HCT116 (cell line): ENCODE measurements at regions not wholly inside any gene's neighbourhood (a gene's known extent, or its start where the extent isn't known, plus 50 kb on each side); places are given as distances from the start of the nearest gene placed in this dataset.

Experiments
- ATAC-seq: fragments of 200-7000 bp; cut with Tn5 transposase; 2 replicates; pipeline ENCODE4 v1.9.1; 2020; ENCODE audit warnings: mild to moderate bottlenecking, moderate library complexity
- BruUV-seq: library from RNA; stranded (reverse); fragments of 400-500 nt; replicated peaks from 2 replicates; lab custom pipeline; 2021; lab: Mats Ljungman, UMichigan
- CTCF ChIA-PET: fragments of 300-600 bp; sonication (Branson Sonifier 250); formaldehyde crosslinking; loops from one replicate; lab custom pipeline; 2021; ENCODE audit warnings: antibody characterized with exemption; lab: Charles Lee
- POLR2A ChIA-PET: fragments of 300-600, 350-600 bp; sonication (Branson Sonifier 250); formaldehyde crosslinking; loops from one replicate; lab custom pipeline; 2021; ENCODE audit warnings: antibody characterized with exemption; lab: Charles Lee
- RAD21 ChIA-PET, 2 experiments: fragments of 300-600 bp; sonication (Branson Sonifier 250); formaldehyde crosslinking; loops; one replicate each; lab custom pipeline; 2023; ENCODE audit warnings: low total read pairs in 2 of 2; ENCODE audit not compliant: uncharacterized antibody in 2 of 2, unreplicated experiment in 2 of 2, low non-redundant PET in 1 of 2; lab: Charles Lee
- DNase-seq: peaks from one replicate; pipeline ENCODE4 v3.0.0-alpha.2; 2010; ENCODE audit warnings: low read depth, low spot score
- H2AFZ ChIP-seq: fragments of 200-600 bp; shearing (Covaris generic), sonication (generic); 2 replicates; pipeline ENCODE4 v1.6.1; 2017; ENCODE audit warnings: low read depth, mixed run types, mixed read lengths, antibody characterized with exemption, low read length; ENCODE audit not compliant: poor library complexity, severe bottlenecking
- H3K27ac ChIP-seq: 2 replicates; pipeline ENCODE4 v1.5.1; 2012; ENCODE audit warnings: low read depth, low read length
- H3K27me3 ChIP-seq: fragments of 200-600 bp; sonication (generic); 2 replicates; pipeline ENCODE4 v1.6.1; 2016; ENCODE audit warnings: mixed run types, low read length, mixed read lengths; ENCODE audit not compliant: insufficient read depth
- H3K36me3 ChIP-seq, 2 experiments: fragments of 200-500 bp in 1 of 2; fragments of 200-600 bp in 1 of 2; sonication (Bioruptor generic) in 1 of 2; sonication (generic) in 1 of 2; 2 replicates each; pipeline versions ENCODE4 v1.5.1 to v1.6.1; 2014 to 2016; ENCODE audit warnings: low read length in 2 of 2, inconsistent platforms in 1 of 2, mixed read lengths in 1 of 2, mixed run types in 1 of 2; ENCODE audit not compliant: insufficient read depth in 2 of 2, control insufficient read depth in 1 of 2
- H3K4me1 ChIP-seq, 2 experiments: fragments of 200-600 bp in 1 of 2; sonication (generic) in 1 of 2; 2 replicates each; pipeline versions ENCODE4 v1.5.1 to v1.6.1; 2012 to 2017; ENCODE audit warnings: low read length in 2 of 2, inconsistent platforms in 1 of 2, mild to moderate bottlenecking in 1 of 2, mixed read lengths in 1 of 2, mixed run types in 1 of 2, moderate library complexity in 1 of 2; ENCODE audit not compliant: insufficient read depth in 2 of 2, control insufficient read depth in 1 of 2
- H3K4me2 ChIP-seq: fragments of 200-600 bp; sonication (generic); 2 replicates; pipeline ENCODE4 v1.6.1; 2017; ENCODE audit warnings: mixed run types, low read length, mixed read lengths
- H3K4me3 ChIP-seq, 2 experiments: fragments of 200-600 bp in 1 of 2; sonication (generic) in 1 of 2; replicated peaks in 1 of 2; 2 replicates each; pipeline ENCODE4 v1.5.1; 2011 to 2016; ENCODE audit warnings: low read length in 2 of 2, control low read depth in 1 of 2, low read depth in 1 of 2, mild to moderate bottlenecking in 1 of 2, mixed read lengths in 1 of 2, mixed run types in 1 of 2
- H3K79me2 ChIP-seq: fragments of 200-600 bp; sonication (generic); 2 replicates; pipeline ENCODE4 v1.6.1; 2017; ENCODE audit warnings: mild to moderate bottlenecking, mixed run types, low read length, moderate library complexity, mixed read lengths; ENCODE audit not compliant: insufficient read depth
- H3K9ac ChIP-seq: fragments of 200-600 bp; sonication (generic); 2 replicates; pipeline ENCODE4 v1.6.1; 2016; ENCODE audit warnings: low read length, mixed read lengths
- H3K9me2 ChIP-seq: fragments of 200-600 bp; sonication (generic), shearing (Covaris generic); 2 replicates; pipeline ENCODE4 v1.6.1; 2017; ENCODE audit warnings: mixed run types, mild to moderate bottlenecking, moderate library complexity; ENCODE audit not compliant: insufficient read depth
- H3K9me3 ChIP-seq, 2 experiments: fragments of 200-500 bp in 1 of 2; fragments of 200-600 bp in 1 of 2; sonication (Bioruptor generic) in 1 of 2; sonication (generic) in 1 of 2; 2 replicates each; pipeline ENCODE4 v1.6.1; 2014 to 2017; ENCODE audit warnings: low read length in 2 of 2, mixed read lengths in 2 of 2, inconsistent platforms in 1 of 2, low read depth in 1 of 2, mild to moderate bottlenecking in 1 of 2, mixed run types in 1 of 2, moderate library complexity in 1 of 2; ENCODE audit not compliant: control insufficient read depth in 1 of 2, insufficient read depth in 1 of 2
- H4K20me1 ChIP-seq: fragments of 200-600 bp; sonication (generic), shearing (Covaris generic); 2 replicates; pipeline ENCODE4 v1.6.1; 2017; ENCODE audit warnings: mixed run types, mild to moderate bottlenecking, moderate library complexity; ENCODE audit not compliant: insufficient read depth
- CBX3 ChIP-seq: IDR thresholded peaks from 2 replicates; pipeline ENCODE4 v1.6.1; 2012; ENCODE audit warnings: low read depth
- CTCF ChIP-seq, 3 experiments: fragments of 200-600 bp in 1 of 3; sonication (generic) in 1 of 3; IDR thresholded peaks in 2 of 3; conservative IDR thresholded peaks in 1 of 3; 2 replicates each; pipeline ENCODE4 v1.5.1; 2012 to 2017; ENCODE audit warnings: low read depth in 2 of 3, low read length in 2 of 3, antibody characterized with exemption in 1 of 3, borderline replicate concordance in 1 of 3, control low read depth in 1 of 3, mild to moderate bottlenecking in 1 of 3, mixed read lengths in 1 of 3, mixed run types in 1 of 3, moderate library complexity in 1 of 3; ENCODE audit not compliant: insufficient read depth in 1 of 3
- EGR1 ChIP-seq: IDR thresholded peaks from 2 replicates; pipeline ENCODE4 v1.6.1; 2012; ENCODE audit warnings: low read depth
- EZH2phosphoT487 ChIP-seq: fragments of 200-600 bp; IDR thresholded peaks from 2 replicates; pipeline ENCODE4 v1.6.1; 2018; ENCODE audit warnings: antibody characterized with exemption, borderline replicate concordance
- MAX ChIP-seq: IDR thresholded peaks from 2 replicates; pipeline ENCODE4 v1.6.1; 2012
- SRF ChIP-seq: IDR thresholded peaks from 2 replicates; pipeline ENCODE4 v1.6.1; 2012; ENCODE audit warnings: low read depth
- TCF7L2 ChIP-seq: IDR thresholded peaks from 2 replicates; pipeline ENCODE4 v1.7.0; 2011; ENCODE audit warnings: borderline replicate concordance, inconsistent platforms; ENCODE audit not compliant: insufficient read depth, insufficient read length; ENCODE audit errors: extremely low read depth
- YY1 ChIP-seq: IDR thresholded peaks from 2 replicates; pipeline ENCODE4 v1.6.1; 2011; ENCODE audit warnings: low read length, low read depth, moderate library complexity, mild to moderate bottlenecking; ENCODE audit not compliant: insufficient replicate concordance; ENCODE audit errors: extremely low read depth
- ZBTB33 ChIP-seq: IDR thresholded peaks from 2 replicates; pipeline ENCODE4 v1.6.1; 2011; ENCODE audit warnings: mild to moderate bottlenecking, low read length, moderate library complexity; ENCODE audit not compliant: insufficient replicate concordance; ENCODE audit errors: extremely low read depth
- intact Hi-C: fragments of 100-400 bp; cut with micrococcal nuclease; formaldehyde crosslinking; loops from 2 replicates; pipeline ENCODE4 v1.10.0; 2022

GRCh38 chr7:12158334-12159060, 52.6 kb upstream of the TMEM106B start:
- BruUV-seq, result no TSS peak
- H3K79me2 ChIP-seq, result no peaks in the 10 kb centered on the region
- no peak overlapping the region for H3K4me3 ChIP-seq
- no peak for DNase-seq
- TF ChIP-seq YY1 (no peak), CTCF (IDR thresholded peaks at IDR 0.05 in 2 of 3, conservative IDR thresholded peaks at IDR 0.05 in 1 of 3; ENCODE audit: borderline replicate concordance in 1 of 3, insufficient read depth in 1 of 3, low read depth in 2 of 3, low read length in 2 of 3) (no peak), MAX (no peak), EZH2phosphoT487 (no peak), CBX3 (no peak), EGR1 (no peak), TCF7L2 (no peak), SRF (no peak), ZBTB33 (no peak)
- H3K9me2 ChIP-seq, result no peaks in the 10 kb centered on the region
- H2AFZ ChIP-seq, result peak overlapping the region; percentile 4
- H3K4me2 ChIP-seq, result no peak overlapping the region
- RAD21 ChIA-PET, result no interaction called here
- POLR2A ChIA-PET, result no interaction called here
- no peaks in the 10 kb centered on the region for H3K27me3 ChIP-seq
- no peak for ATAC-seq
- no peaks in the 10 kb centered on the region for H3K4me1 ChIP-seq
- no peak overlapping the region for H3K27ac ChIP-seq
- no peaks in the 10 kb centered on the region for H3K9me3 ChIP-seq
- intact Hi-C loops, result no loop called here
- no peaks in the 10 kb centered on the region for H3K36me3 ChIP-seq
- CTCF ChIA-PET, result no interaction called here
- H3K9ac ChIP-seq, result no peak overlapping the region
- H4K20me1 ChIP-seq, result no peaks in the 10 kb centered on the region
